SK-N-SH treated with all-trans-retinoic acid at 6 μM for 48 hours (cell line): ENCODE measurements at regions not wholly inside any gene's neighbourhood (a gene's known extent, or its start where the extent isn't known, plus 50 kb on each side); places are given as distances from the start of the nearest gene placed in this dataset.

Experiments used
- ATAC-seq: fragments of 200-7000 bp; cut with Tn5 transposase; 3 replicates; pipeline ENCODE4 v1.9.1; 2020; ENCODE audit warnings: mild to moderate bottlenecking, moderate library complexity
- ARNTL ChIP-seq: fragments of 450-650 bp; formaldehyde crosslinking; IDR thresholded peaks from 2 replicates; pipeline ENCODE4 v1.5.0; 2020; ENCODE audit warnings: low read depth, mild to moderate bottlenecking, moderate library complexity, borderline replicate concordance
- BACH2 ChIP-seq: fragments of 250-450 bp; sonication (Bioruptor Pico); IDR thresholded peaks from 2 replicates; pipeline ENCODE4 v1.9.0; 2021; ENCODE audit warnings: mild to moderate bottlenecking, borderline replicate concordance
- CREB5 ChIP-seq: fragments of 250-450 bp; sonication (Bioruptor Pico); IDR thresholded peaks from 2 replicates; pipeline ENCODE4 v1.5.1; 2020; ENCODE audit warnings: low read depth, mild to moderate bottlenecking, moderate library complexity
- CSDC2 ChIP-seq: fragments of 250-450 bp; sonication (Bioruptor Pico); IDR thresholded peaks from 2 replicates; pipeline ENCODE4 v1.5.0; 2020; ENCODE audit warnings: mild to moderate bottlenecking, moderate library complexity
- CSRNP3 ChIP-seq: fragments of 250-450 bp; sonication (Bioruptor Pico); IDR thresholded peaks from 2 replicates; pipeline ENCODE4 v1.5.1; 2021; ENCODE audit warnings: mild to moderate bottlenecking, moderate library complexity
- ESRRG ChIP-seq: fragments of 250-450 bp; sonication (Bioruptor Pico); IDR thresholded peaks from 2 replicates; pipeline ENCODE4 v1.6.1; 2021; ENCODE audit warnings: mild to moderate bottlenecking
- ISL1 ChIP-seq: fragments of 250-450 bp; sonication (Bioruptor Pico); IDR thresholded peaks from 2 replicates; pipeline ENCODE4 v2.1.2; 2022; ENCODE audit warnings: mild to moderate bottlenecking, moderate library complexity
- OSR1 ChIP-seq: fragments of 250-450 bp; sonication (Bioruptor Pico); IDR thresholded peaks from 2 replicates; pipeline ENCODE4 v1.8.0; 2022; ENCODE audit warnings: moderate library complexity, mild to moderate bottlenecking, inconsistent platforms
- PPARA ChIP-seq: fragments of 250-450 bp; sonication (Bioruptor Pico); IDR thresholded peaks from 2 replicates; pipeline ENCODE4 v1.5.0; 2020; ENCODE audit warnings: mild to moderate bottlenecking, borderline replicate concordance
- RARB ChIP-seq: fragments of 250-450 bp; sonication (Bioruptor Pico); IDR thresholded peaks from 2 replicates; pipeline ENCODE4 v1.8.0; 2021; ENCODE audit warnings: mild to moderate bottlenecking, moderate library complexity
- SNAI2 ChIP-seq: fragments of 250-450 bp; sonication (Bioruptor Pico); IDR thresholded peaks from 2 replicates; pipeline ENCODE4 v1.5.0; 2020; ENCODE audit warnings: mild to moderate bottlenecking, moderate library complexity
- TCF4 ChIP-seq: fragments of 250-450 bp; sonication (Bioruptor Pico); IDR thresholded peaks from 2 replicates; pipeline ENCODE4 v1.8.0; 2021; ENCODE audit warnings: mild to moderate bottlenecking, moderate library complexity, borderline replicate concordance
- TOX ChIP-seq: fragments of 250-450 bp; sonication (Bioruptor Pico); IDR thresholded peaks from 2 replicates; pipeline ENCODE4 v1.8.0; 2021; ENCODE audit warnings: mild to moderate bottlenecking, moderate library complexity, borderline replicate concordance
- TSHZ2 ChIP-seq: fragments of 250-450 bp; sonication (Bioruptor Pico); IDR thresholded peaks from 2 replicates; pipeline ENCODE4 v1.5.0; 2020; ENCODE audit warnings: mild to moderate bottlenecking, moderate library complexity
- ZC3H10 ChIP-seq: fragments of 250-450 bp; sonication (Bioruptor Pico); IDR thresholded peaks from 2 replicates; pipeline ENCODE4 v1.5.1; 2021; ENCODE audit warnings: mild to moderate bottlenecking, moderate library complexity
- ZFP3 ChIP-seq: fragments of 250-450 bp; sonication (Bioruptor Pico); IDR thresholded peaks from 2 replicates; pipeline ENCODE4 v1.5.0; 2020; ENCODE audit warnings: mild to moderate bottlenecking, moderate library complexity
- ZFP30 ChIP-seq: fragments of 450-650 bp; formaldehyde crosslinking; IDR thresholded peaks from 2 replicates; pipeline ENCODE4 v1.5.0; 2022; ENCODE audit warnings: mild to moderate bottlenecking, moderate library complexity
- ZNF565 ChIP-seq: fragments of 450-650 bp; formaldehyde crosslinking; conservative IDR thresholded peaks from 2 replicates; pipeline ENCODE4 v1.5.0; 2020; ENCODE audit warnings: low read depth, mild to moderate bottlenecking, moderate library complexity
- ZNF70 ChIP-seq: fragments of 450-650 bp; formaldehyde crosslinking; IDR thresholded peaks from 2 replicates; pipeline ENCODE4 v1.5.0; 2020; ENCODE audit warnings: mild to moderate bottlenecking, moderate library complexity
- ZNF8 ChIP-seq: fragments of 450-650 bp; formaldehyde crosslinking; IDR thresholded peaks from 2 replicates; pipeline ENCODE4 v1.5.0; 2020; ENCODE audit warnings: mild to moderate bottlenecking, moderate library complexity
- TF ChIP-seq, protein P1 (sequence below): fragments of 250-450 bp; sonication (Bioruptor Pico); IDR thresholded peaks from 2 replicates; pipeline ENCODE4 v1.8.0; 2020; ENCODE audit warnings: mild to moderate bottlenecking, moderate library complexity, borderline replicate concordance
- TF ChIP-seq, protein P2 (sequence below): fragments of 250-450 bp; sonication (Bioruptor Pico); IDR thresholded peaks from 2 replicates; pipeline ENCODE4 v1.8.0; 2021; ENCODE audit warnings: low read depth, mild to moderate bottlenecking, moderate library complexity, borderline replicate concordance

DNA sequence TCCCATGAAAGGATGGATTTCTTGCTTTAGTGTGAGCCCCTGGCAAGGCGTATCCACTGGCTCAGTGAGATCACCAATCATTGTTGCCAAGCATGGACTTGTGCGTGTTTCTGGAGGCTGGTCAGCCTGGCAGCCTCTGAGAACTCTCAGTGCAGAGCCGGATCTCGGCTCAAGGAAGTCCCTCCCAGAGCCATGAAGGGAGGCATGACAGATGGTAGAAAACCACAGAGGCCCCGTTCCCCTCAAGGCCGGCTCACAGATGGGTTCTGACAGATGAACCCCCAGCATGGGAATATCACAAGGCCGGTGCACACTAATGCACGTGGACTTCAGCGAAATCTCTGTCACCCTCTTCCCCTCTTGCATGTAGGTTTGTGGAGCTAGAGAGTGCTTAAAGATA lies 290.5 kb downstream of the AJAP1 start:
- no peak for TF ChIP-seq OSR1 (CRISPR knock-in tag)
- TF ChIP-seq TSHZ2 (CRISPR knock-in tag), result no peak
- TF ChIP-seq ZNF70 (CRISPR knock-in tag), result no peak
- TF ChIP-seq ESRRG (CRISPR knock-in tag), result no peak
- no peak for TF ChIP-seq ISL1 (CRISPR knock-in tag)
- TF ChIP-seq, protein P1, sequence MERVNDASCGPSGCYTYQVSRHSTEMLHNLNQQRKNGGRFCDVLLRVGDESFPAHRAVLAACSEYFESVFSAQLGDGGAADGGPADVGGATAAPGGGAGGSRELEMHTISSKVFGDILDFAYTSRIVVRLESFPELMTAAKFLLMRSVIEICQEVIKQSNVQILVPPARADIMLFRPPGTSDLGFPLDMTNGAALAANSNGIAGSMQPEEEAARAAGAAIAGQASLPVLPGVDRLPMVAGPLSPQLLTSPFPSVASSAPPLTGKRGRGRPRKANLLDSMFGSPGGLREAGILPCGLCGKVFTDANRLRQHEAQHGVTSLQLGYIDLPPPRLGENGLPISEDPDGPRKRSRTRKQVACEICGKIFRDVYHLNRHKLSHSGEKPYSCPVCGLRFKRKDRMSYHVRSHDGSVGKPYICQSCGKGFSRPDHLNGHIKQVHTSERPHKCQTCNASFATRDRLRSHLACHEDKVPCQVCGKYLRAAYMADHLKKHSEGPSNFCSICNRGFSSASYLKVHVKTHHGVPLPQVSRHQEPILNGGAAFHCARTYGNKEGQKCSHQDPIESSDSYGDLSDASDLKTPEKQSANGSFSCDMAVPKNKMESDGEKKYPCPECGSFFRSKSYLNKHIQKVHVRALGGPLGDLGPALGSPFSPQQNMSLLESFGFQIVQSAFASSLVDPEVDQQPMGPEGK (CRISPR knock-in tag), result no peak
- no peak for TF ChIP-seq ZNF565 (CRISPR knock-in tag)
- no peak for TF ChIP-seq ZNF8
- TF ChIP-seq, protein P2, sequence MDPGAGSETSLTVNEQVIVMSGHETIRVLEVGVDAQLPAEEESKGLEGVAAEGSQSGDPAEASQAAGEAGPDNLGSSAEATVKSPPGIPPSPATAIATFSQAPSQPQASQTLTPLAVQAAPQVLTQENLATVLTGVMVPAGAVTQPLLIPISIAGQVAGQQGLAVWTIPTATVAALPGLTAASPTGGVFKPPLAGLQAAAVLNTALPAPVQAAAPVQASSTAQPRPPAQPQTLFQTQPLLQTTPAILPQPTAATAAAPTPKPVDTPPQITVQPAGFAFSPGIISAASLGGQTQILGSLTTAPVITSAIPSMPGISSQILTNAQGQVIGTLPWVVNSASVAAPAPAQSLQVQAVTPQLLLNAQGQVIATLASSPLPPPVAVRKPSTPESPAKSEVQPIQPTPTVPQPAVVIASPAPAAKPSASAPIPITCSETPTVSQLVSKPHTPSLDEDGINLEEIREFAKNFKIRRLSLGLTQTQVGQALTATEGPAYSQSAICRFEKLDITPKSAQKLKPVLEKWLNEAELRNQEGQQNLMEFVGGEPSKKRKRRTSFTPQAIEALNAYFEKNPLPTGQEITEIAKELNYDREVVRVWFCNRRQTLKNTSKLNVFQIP, result no peak
- no peak for TF ChIP-seq CREB5 (CRISPR knock-in tag)
- TF ChIP-seq ZFP3 (CRISPR knock-in tag), result no peak
- TF ChIP-seq ZFP30 (CRISPR knock-in tag), result no peak
- TF ChIP-seq ARNTL (CRISPR knock-in tag), result no peak
- TF ChIP-seq SNAI2, result no peak
- no peak for TF ChIP-seq BACH2 (CRISPR knock-in tag)
- no peak for TF ChIP-seq TCF4
- no peak for TF ChIP-seq RARB (CRISPR knock-in tag)
- TF ChIP-seq, all 23 proteins: peak for 0
- ATAC-seq, result no peak

GRCh38 chr1:4944072-4944471 lies 289.7 kb downstream of the AJAP1 start:
- ATAC-seq, result no peak
- TF ChIP-seq ZC3H10 (no peak), TCF4 (no peak), CSDC2 (CRISPR knock-in tag) (no peak), ESRRG (CRISPR knock-in tag) (no peak), TOX (no peak), BACH2 (CRISPR knock-in tag) (no peak), ZFP30 (CRISPR knock-in tag) (no peak), CSRNP3 (no peak), SNAI2 (no peak), PPARA (no peak), TSHZ2 (CRISPR knock-in tag) (no peak), ZNF8 (no peak)
- TF ChIP-seq, protein P2, result no peak
